Neuronal stem cell (in vitro differentiated cells): ENCODE measurements at regions not wholly inside any gene's neighbourhood (a gene's known extent, or its start where the extent isn't known, plus 50 kb on each side); places are given as distances from the start of the nearest gene placed in this dataset.

Experiments used
- DNase-seq: peaks from one replicate; pipeline ENCODE4 v3.0.0-alpha.2; 2013; ENCODE audit warnings: low spot score
- H2AFZ ChIP-seq: one replicate; pipeline ENCODE4 v1.6.1; 2013; ENCODE audit warnings: mild to moderate bottlenecking, low read length, inconsistent platforms
- H2AK5ac ChIP-seq: 2 replicates; pipeline ENCODE4 v1.6.1; 2013; ENCODE audit warnings: low read depth, mild to moderate bottlenecking, inconsistent platforms, low read length, moderate library complexity, mixed read lengths
- H2BK120ac ChIP-seq: 2 replicates; pipeline ENCODE4 v1.6.1; 2013; ENCODE audit warnings: low read depth, mild to moderate bottlenecking, inconsistent platforms, low read length, moderate library complexity, mixed read lengths
- H2BK12ac ChIP-seq: one replicate; pipeline ENCODE4 v1.6.1; 2013; ENCODE audit warnings: low read length, inconsistent platforms
- H2BK15ac ChIP-seq: 2 replicates; pipeline ENCODE4 v1.6.1; 2013; ENCODE audit warnings: mild to moderate bottlenecking, low read length, inconsistent platforms, mixed read lengths
- H2BK5ac ChIP-seq: one replicate; pipeline ENCODE4 v1.6.1; 2013; ENCODE audit warnings: inconsistent platforms, mild to moderate bottlenecking, low read length, moderate library complexity
- H3K14ac ChIP-seq: one replicate; pipeline ENCODE4 v1.6.1; 2013; ENCODE audit warnings: low read length, inconsistent platforms
- H3K18ac ChIP-seq: 2 replicates; pipeline ENCODE4 v1.6.1; 2013; ENCODE audit warnings: low read length, inconsistent platforms
- H3K23ac ChIP-seq: 2 replicates; pipeline ENCODE4 v1.6.1; 2013; ENCODE audit warnings: low read depth, mild to moderate bottlenecking, mixed read lengths, low read length, inconsistent platforms; ENCODE audit not compliant: poor library complexity
- H3K27ac ChIP-seq: replicated peaks from 3 replicates; pipeline ENCODE4 v1.5.1; 2013; ENCODE audit warnings: low read length, inconsistent platforms
- H3K27me3 ChIP-seq, 3 experiments: 2 replicates each; pipeline ENCODE4 v1.6.1; 2013; ENCODE audit warnings: low read length in 3 of 3, mild to moderate bottlenecking in 2 of 3, inconsistent platforms in 1 of 3, low read depth in 1 of 3, mixed read lengths in 1 of 3, moderate library complexity in 1 of 3; ENCODE audit not compliant: control insufficient read depth in 3 of 3, insufficient read depth in 3 of 3
- H3K36me3 ChIP-seq, 2 donors: replicated peaks in 1 of 2; 2 replicates each; pipeline ENCODE4 v1.6.1; 2013; ENCODE audit warnings: low read length in 2 of 2; ENCODE audit not compliant: control insufficient read depth in 2 of 2, insufficient read depth in 2 of 2
- H3K4ac ChIP-seq: 2 replicates; pipeline ENCODE4 v1.6.1; 2013; ENCODE audit warnings: inconsistent platforms, mild to moderate bottlenecking, low read length, moderate library complexity
- H3K4me1 ChIP-seq, 2 donors: 1 replicate in 1 of 2; 2 replicates in 1 of 2; pipeline ENCODE4 v1.6.1; 2013; ENCODE audit warnings: low read length in 2 of 2, low read depth in 1 of 2; ENCODE audit not compliant: control insufficient read depth in 2 of 2, insufficient read depth in 1 of 2
- H3K4me2 ChIP-seq: one replicate; pipeline ENCODE4 v1.6.1; 2013; ENCODE audit warnings: mild to moderate bottlenecking, low read length, inconsistent platforms; ENCODE audit not compliant: insufficient read depth, poor library complexity, severe bottlenecking
- H3K4me3 ChIP-seq, 2 donors: 2 replicates each; pipeline ENCODE4 v1.5.1; 2013; ENCODE audit warnings: low read length in 2 of 2, mild to moderate bottlenecking in 2 of 2, inconsistent platforms in 1 of 2, moderate library complexity in 1 of 2
- H3K79me1 ChIP-seq: one replicate; pipeline ENCODE4 v1.6.1; 2013; ENCODE audit warnings: low read depth, mild to moderate bottlenecking, inconsistent platforms, low read length, moderate library complexity
- H3K9ac ChIP-seq: one replicate; pipeline ENCODE4 v1.6.1; 2013; ENCODE audit warnings: mild to moderate bottlenecking, low read depth, low read length, inconsistent platforms; ENCODE audit not compliant: poor library complexity
- H3K9me3 ChIP-seq, 2 donors: replicated peaks in 1 of 2; 2 replicates each; pipeline versions ENCODE3 to v1.6.1; 2013; ENCODE audit warnings: low read length in 2 of 2, mild to moderate bottlenecking in 2 of 2, inconsistent platforms in 1 of 2, low read depth in 1 of 2, mixed read lengths in 1 of 2, moderate library complexity in 1 of 2; ENCODE audit not compliant: control insufficient read depth in 2 of 2, insufficient read depth in 1 of 2
- H4K8ac ChIP-seq: one replicate; pipeline ENCODE4 v1.6.1; 2013; ENCODE audit warnings: low read depth, mild to moderate bottlenecking, inconsistent platforms, low read length, moderate library complexity
- H4K91ac ChIP-seq: one replicate; pipeline ENCODE4 v1.6.1; 2013; ENCODE audit warnings: low read length, low read depth, mild to moderate bottlenecking, inconsistent platforms; ENCODE audit not compliant: poor library complexity
- WGBS, 2 donors: extraction: QIAGEN DNeasy Blood & Tissue Kit; methylation state at CpG; one replicate each; pipeline ENCODE4 v1.1.7; 2013; ENCODE audit warnings: missing lambda C conversion rate in 2 of 2, mixed read lengths in 1 of 2; ENCODE audit not compliant: insufficient read length in 2 of 2, insufficient replicate concordance in 1 of 2; ENCODE audit errors: extremely low coverage in 2 of 2; 5-methylcytosine and 5-hydroxymethylcytosine counted together

DNA sequence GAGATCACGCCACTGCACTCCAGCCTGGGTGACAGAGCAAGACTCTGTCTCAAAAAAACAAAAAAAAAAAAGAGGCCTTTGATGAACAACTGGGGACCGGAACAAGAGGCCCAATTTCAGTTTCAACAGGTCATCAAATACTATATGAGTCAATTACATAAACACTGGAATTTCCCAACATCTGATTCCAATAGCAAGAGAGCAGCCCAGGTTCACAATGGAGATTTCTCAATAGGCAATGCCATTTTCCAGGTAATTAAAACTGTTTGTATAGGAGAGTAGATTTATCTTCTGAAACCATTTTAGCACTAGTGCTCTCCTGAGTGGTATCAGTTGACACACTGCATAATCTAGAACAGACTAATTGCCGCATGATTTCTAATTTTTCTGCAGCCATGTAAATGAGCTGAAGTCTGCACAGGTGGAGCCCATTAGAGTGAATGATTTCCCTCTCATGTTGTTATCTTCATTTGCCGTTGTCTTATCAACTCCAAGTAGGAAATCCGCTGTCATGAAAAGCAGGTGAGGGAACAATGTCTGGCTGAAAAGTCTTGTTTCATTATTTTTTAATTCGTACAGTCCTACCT, 264.1 kb upstream of the MEIS1 start:
- H2AFZ ChIP-seq, result no peak overlapping the region
- no peak for DNase-seq
- H2BK15ac ChIP-seq, result no peak overlapping the region
- H2AK5ac ChIP-seq, result no peak overlapping the region
- no peak overlapping the region for H3K14ac ChIP-seq
- no peak overlapping the region for H3K27ac ChIP-seq
- no peak overlapping the region for H3K23ac ChIP-seq
- H3K18ac ChIP-seq, result no peak overlapping the region
- H3K4me3 ChIP-seq, result no peak overlapping the region
- no peak overlapping the region for H3K9ac ChIP-seq
- H4K91ac ChIP-seq, result no peak overlapping the region
- no peaks in the 10 kb centered on the region for H3K27me3 ChIP-seq
- H3K9me3 ChIP-seq, result no peaks in the 10 kb centered on the region
- H2BK5ac ChIP-seq, result no peak overlapping the region
- H3K4me1 ChIP-seq, result no peaks in the 10 kb centered on the region
- no peaks in the 10 kb centered on the region for H3K79me1 ChIP-seq
- no peaks in the 10 kb centered on the region for H3K36me3 ChIP-seq
- no CpG with 5 or more reads among the region's 6 CpGs for WGBS, 2 donors
- no peak overlapping the region for H3K4ac ChIP-seq
- H4K8ac ChIP-seq, result no peak overlapping the region
- no peak overlapping the region for H2BK120ac ChIP-seq
- no peak overlapping the region for H3K4me2 ChIP-seq
- no peak overlapping the region for H2BK12ac ChIP-seq

DNA sequence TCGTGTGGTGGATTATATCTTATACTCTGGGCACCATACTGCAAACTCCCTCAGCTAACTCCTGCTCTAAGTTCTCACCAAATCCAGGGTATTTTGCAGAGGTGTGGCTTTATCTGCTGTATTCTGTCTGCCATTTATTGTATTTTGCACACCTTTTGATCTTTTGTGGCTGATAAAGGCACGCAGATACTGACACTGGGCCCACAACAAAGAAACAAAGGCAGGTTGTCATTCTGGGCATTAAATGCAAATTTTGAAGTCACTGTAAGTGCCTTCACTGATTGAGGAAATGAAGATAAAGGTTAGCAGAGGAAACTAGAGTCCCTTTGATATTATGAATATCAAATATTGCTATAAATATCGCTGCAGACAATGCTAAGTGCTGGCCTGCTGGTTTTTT, 265.8 kb upstream of the MEIS1 start:
- H2AK5ac ChIP-seq, result no peak overlapping the region
- no peaks in the 10 kb centered on the region for H3K4me1 ChIP-seq
- H3K9me3 ChIP-seq, result no peaks in the 10 kb centered on the region
- no peak overlapping the region for H3K4ac ChIP-seq
- H3K18ac ChIP-seq, result no peak overlapping the region
- H2BK15ac ChIP-seq, result no peak overlapping the region
- H2AFZ ChIP-seq, result no peak overlapping the region
- no peak overlapping the region for H3K14ac ChIP-seq
- no peaks in the 10 kb centered on the region for H3K36me3 ChIP-seq
- no peak overlapping the region for H2BK12ac ChIP-seq
- WGBS, 2 donors, result no CpG with 5 or more reads among the region's 3 CpGs
- no peak overlapping the region for H4K8ac ChIP-seq
- H3K23ac ChIP-seq, result no peak overlapping the region
- no peak overlapping the region for H3K27ac ChIP-seq
- no peak overlapping the region for H3K9ac ChIP-seq
- no peak overlapping the region for H3K4me3 ChIP-seq
- H4K91ac ChIP-seq, result no peak overlapping the region
- H3K4me2 ChIP-seq, result no peak overlapping the region
- H3K27me3 ChIP-seq, result no peaks in the 10 kb centered on the region
- no peak for DNase-seq
- no peak overlapping the region for H2BK5ac ChIP-seq
- no peak overlapping the region for H2BK120ac ChIP-seq
- H3K79me1 ChIP-seq, result no peaks in the 10 kb centered on the region

DNA sequence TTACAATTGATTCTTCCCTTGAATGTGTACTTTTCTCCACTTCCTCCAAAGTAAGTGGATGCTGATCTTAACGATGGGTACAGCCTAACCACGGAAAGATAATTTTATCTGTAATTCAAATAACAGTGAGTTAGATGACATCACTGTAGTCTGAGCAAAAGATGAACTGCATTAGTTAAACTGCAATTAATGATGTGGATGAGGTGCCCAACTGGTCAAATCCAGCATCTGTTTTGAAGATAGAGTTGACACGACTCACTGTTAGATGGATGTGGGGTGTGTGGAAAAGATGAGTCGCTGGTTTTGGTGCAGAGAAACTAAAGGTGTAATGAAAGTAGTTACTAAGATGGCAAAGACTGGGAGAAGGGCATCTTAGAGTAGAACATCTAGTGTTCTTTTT, 270.5 kb upstream of the MEIS1 start:
- no peak overlapping the region for H2AFZ ChIP-seq
- no peak for DNase-seq
- no peak overlapping the region for H2BK15ac ChIP-seq
- no peaks in the 10 kb centered on the region for H3K79me1 ChIP-seq
- H3K27ac ChIP-seq, result no peak overlapping the region
- H3K23ac ChIP-seq, result no peak overlapping the region
- no peak overlapping the region for H3K4me2 ChIP-seq
- H3K4me3 ChIP-seq, result no peak overlapping the region
- no peaks in the 10 kb centered on the region for H3K9me3 ChIP-seq
- no peaks in the 10 kb centered on the region for H3K36me3 ChIP-seq
- no peak overlapping the region for H2AK5ac ChIP-seq
- H2BK120ac ChIP-seq, result no peak overlapping the region
- H3K27me3 ChIP-seq, result no peaks in the 10 kb centered on the region
- H3K4me1 ChIP-seq, result no peaks in the 10 kb centered on the region
- H4K91ac ChIP-seq, result no peak overlapping the region
- no peak overlapping the region for H3K14ac ChIP-seq
- H2BK12ac ChIP-seq, result no peak overlapping the region
- H4K8ac ChIP-seq, result no peak overlapping the region
- WGBS, 2 donors, result no CpG with 5 or more reads among the region's 4 CpGs
- no peak overlapping the region for H2BK5ac ChIP-seq
- no peak overlapping the region for H3K9ac ChIP-seq
- H3K18ac ChIP-seq, result no peak overlapping the region
- H3K4ac ChIP-seq, result no peak overlapping the region

DNA sequence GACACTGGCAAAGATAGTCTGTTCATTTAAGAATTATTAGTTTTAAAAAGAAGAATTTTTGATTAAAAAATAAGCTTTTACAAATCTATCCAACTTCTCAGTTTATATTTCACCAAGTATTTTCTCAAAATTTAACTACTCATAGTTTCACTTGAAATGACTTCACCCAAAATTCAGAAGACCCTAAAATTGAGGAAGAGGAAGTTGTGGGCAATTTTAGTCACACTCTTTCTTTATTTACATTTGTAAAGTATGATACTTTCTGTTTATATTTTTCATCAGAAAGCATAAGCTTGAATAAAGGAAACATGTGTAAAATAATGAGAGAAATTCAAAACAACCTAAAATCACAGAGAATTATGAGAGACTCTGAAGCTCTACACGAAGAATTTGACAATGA, 278.8 kb upstream of the MEIS1 start:
- H3K4me1 ChIP-seq, result no peaks in the 10 kb centered on the region
- peaks cover 0 to 5% of the 10 kb centered on the region in 2 donors for H3K9me3 ChIP-seq
- no peaks in the 10 kb centered on the region for H3K79me1 ChIP-seq
- H3K27ac ChIP-seq, result no peak overlapping the region
- no CpG with 5 or more reads among the region's 1 CpG for WGBS, 2 donors
- no peak overlapping the region for H3K9ac ChIP-seq
- H3K4me3 ChIP-seq, result no peak overlapping the region
- no peak overlapping the region for H2AK5ac ChIP-seq
- no peak overlapping the region for H3K23ac ChIP-seq
- H3K18ac ChIP-seq, result no peak overlapping the region
- no peak overlapping the region for H4K8ac ChIP-seq
- no peak overlapping the region for H3K14ac ChIP-seq
- H2BK120ac ChIP-seq, result no peak overlapping the region
- no peak overlapping the region for H4K91ac ChIP-seq
- no peaks in the 10 kb centered on the region for H3K27me3 ChIP-seq
- H2AFZ ChIP-seq, result no peak overlapping the region
- no peak overlapping the region for H2BK5ac ChIP-seq
- H3K4ac ChIP-seq, result no peak overlapping the region
- no peak overlapping the region for H2BK15ac ChIP-seq
- H3K4me2 ChIP-seq, result no peak overlapping the region
- no peak overlapping the region for H2BK12ac ChIP-seq
- H3K36me3 ChIP-seq, result no peaks in the 10 kb centered on the region
- no peak for DNase-seq
